Stimulated activated CD4-positive, alpha-beta T cell treated with anti-CD3 and anti-CD28 coated beads, Interleukin-15, amount 100 ng/mL, for 48 hours (primary cell): ENCODE measurements at regions not wholly inside any gene's neighbourhood (a gene's known extent, or its start where the extent isn't known, plus 50 kb on each side); places are given as distances from the start of the nearest gene placed in this dataset.
"Not testable (repeated sequence)": the region's sequence is repeated elsewhere in the genome, so short reads cannot be mapped to it uniquely, and the experiment has no call there.

ENCODE experiments used
- DNase-seq, 2 donors: peaks; one replicate each; pipeline ENCODE4 v3.0.0-alpha.2; 2020; ENCODE audit warnings: low read depth in 2 of 2

- no peak for DNase-seq
These were observed 362.6 kb downstream of the TMEM121 start for GRCh38 chr14:105888784-105889665.

GRCh38 chr14:105889666-105890473 is 363.5 kb downstream of the TMEM121 start:
- DNase-seq = no peak

GRCh38 chr14:105890474-105891220 is 364.3 kb downstream of the TMEM121 start:
- DNase-seq = no peak

GRCh38 chr14:105891221-105891602 is 364.8 kb downstream of the TMEM121 start:
- DNase-seq = no peak

GRCh38 chr14:105891631-105892452 is 365.5 kb downstream of the TMEM121 start:
- DNase-seq = no peak

- not testable (repeated sequence) for DNase-seq
These were observed 366.4 kb downstream of the TMEM121 start for GRCh38 chr14:105892453-105893441.

- DNase-seq = not testable (repeated sequence)
These were observed 367.3 kb downstream of the TMEM121 start for GRCh38 chr14:105893686-105894085.

GRCh38 chr14:105894125-105894977 is 368.0 kb downstream of the TMEM121 start:
- DNase-seq = no peak

GRCh38 chr14:105894978-105895881 is 368.8 kb downstream of the TMEM121 start:
- DNase-seq = no peak

- not testable (repeated sequence) for DNase-seq
These were observed 369.8 kb downstream of the TMEM121 start for GRCh38 chr14:105896206-105896605.

GRCh38 chr14:105896961-105897724 is 370.8 kb downstream of the TMEM121 start:
- not testable (repeated sequence) for DNase-seq

- DNase-seq = no peak
These were observed 371.3 kb downstream of the TMEM121 start for GRCh38 chr14:105897725-105898113.

- no peak for DNase-seq
These were observed 372.2 kb downstream of the TMEM121 start for GRCh38 chr14:105898482-105899010.

- no peak for DNase-seq
These were observed 372.8 kb downstream of the TMEM121 start for GRCh38 chr14:105899071-105899641.

- DNase-seq = no peak
These were observed 373.4 kb downstream of the TMEM121 start for GRCh38 chr14:105899657-105900397.
